HG03432 (cell line): ENCODE measurements at regions not wholly inside any gene's neighbourhood (a gene's known extent, or its start where the extent isn't known, plus 50 kb on each side); places are given as distances from the start of the nearest gene placed in this dataset.

Source experiments
- ATAC-seq: cut with Tn5 transposase; IDR thresholded peaks from one replicate; pipeline ENCODE4 v1.9.1; 2021; ENCODE audit warnings: mild to moderate bottlenecking, moderate library complexity; ENCODE audit not compliant: unreplicated experiment

GRCh38 chr16:6545329-6545728 lies 787.3 kb upstream of the RBFOX1 start:
- ATAC-seq = no peak

GRCh38 chr16:6541267-6541666 lies 791.4 kb upstream of the RBFOX1 start:
- no peak for ATAC-seq

- ATAC-seq = no peak
Measured at GRCh38 chr16:6536411-6536810, 796.2 kb upstream of the RBFOX1 start.

GRCh38 chr16:6531067-6531466 lies 801.6 kb upstream of the RBFOX1 start:
- ATAC-seq = no peak

GRCh38 chr16:6528217-6528616 lies 804.4 kb upstream of the RBFOX1 start:
- no peak for ATAC-seq

GRCh38 chr16:6527646-6528045 lies 805.0 kb upstream of the RBFOX1 start:
- no peak for ATAC-seq

GRCh38 chr16:6524501-6524900 lies 808.1 kb upstream of the RBFOX1 start:
- ATAC-seq = no peak

- ATAC-seq = no peak
Measured at GRCh38 chr16:6517020-6517720, 815.5 kb upstream of the RBFOX1 start.

- ATAC-seq = no peak
Measured at GRCh38 chr16:6512512-6512911, 820.1 kb upstream of the RBFOX1 start.

GRCh38 chr16:6510261-6510660 lies 822.4 kb upstream of the RBFOX1 start:
- ATAC-seq = no peak

GRCh38 chr16:6499413-6499812 lies 833.2 kb upstream of the RBFOX1 start:
- ATAC-seq = no peak

- ATAC-seq = no peak
Measured at GRCh38 chr16:6498858-6499257, 833.8 kb upstream of the RBFOX1 start.

GRCh38 chr16:6496996-6497395 lies 835.6 kb upstream of the RBFOX1 start:
- ATAC-seq = no peak

- ATAC-seq = no peak
Measured at GRCh38 chr16:6495486-6496210, 837.0 kb upstream of the RBFOX1 start.

- ATAC-seq = no peak
Measured at GRCh38 chr16:6494716-6495115, 837.9 kb upstream of the RBFOX1 start.

GRCh38 chr16:6493555-6493954 lies 839.1 kb upstream of the RBFOX1 start:
- no peak for ATAC-seq

GRCh38 chr16:6492742-6493141 lies 839.9 kb upstream of the RBFOX1 start:
- no peak for ATAC-seq

GRCh38 chr16:6484935-6485334 lies 847.7 kb upstream of the RBFOX1 start:
- ATAC-seq = no peak

- ATAC-seq = no peak
Measured at GRCh38 chr16:6484081-6484480, 848.6 kb upstream of the RBFOX1 start.

GRCh38 chr16:6483469-6484033 lies 849.1 kb upstream of the RBFOX1 start:
- ATAC-seq = no peak

GRCh38 chr16:6482696-6483468 lies 849.8 kb upstream of the RBFOX1 start:
- no peak for ATAC-seq
